HG02763 (cell line): ENCODE measurements at regions not wholly inside any gene's neighbourhood (a gene's known extent, or its start where the extent isn't known, plus 50 kb on each side); places are given as distances from the start of the nearest gene placed in this dataset.

Experiments
- ATAC-seq: cut with Tn5 transposase; IDR thresholded peaks from one replicate; pipeline ENCODE4 v1.9.1; 2021; ENCODE audit warnings: mild to moderate bottlenecking, moderate library complexity; ENCODE audit not compliant: unreplicated experiment

- no peak for ATAC-seq
These were observed 136.5 kb upstream of the MAST4 start for GRCh38 chr5:66459728-66460127.

- ATAC-seq = no peak
These were observed 128.6 kb upstream of the MAST4 start for GRCh38 chr5:66467564-66467963.

- no peak for ATAC-seq
These were observed 126.5 kb upstream of the MAST4 start for GRCh38 chr5:66469684-66470083.

- ATAC-seq = no peak
These were observed 124.2 kb upstream of the MAST4 start for GRCh38 chr5:66472010-66472409.

GRCh38 chr5:66475731-66476130 is 120.5 kb upstream of the MAST4 start:
- no peak for ATAC-seq

GRCh38 chr5:66477596-66477995 is 118.6 kb upstream of the MAST4 start:
- no peak for ATAC-seq

GRCh38 chr5:66494437-66494836 is 101.8 kb upstream of the MAST4 start:
- no peak for ATAC-seq

GRCh38 chr5:66498791-66499207 is 97.4 kb upstream of the MAST4 start:
- ATAC-seq = no peak

- ATAC-seq = no peak
These were observed 92.9 kb upstream of the MAST4 start for GRCh38 chr5:66503203-66503789.

GRCh38 chr5:66507106-66507505 is 89.1 kb upstream of the MAST4 start:
- no peak for ATAC-seq

GRCh38 chr5:66511491-66511890 is 84.7 kb upstream of the MAST4 start:
- ATAC-seq = no peak

GRCh38 chr5:66513130-66513529 is 83.1 kb upstream of the MAST4 start:
- ATAC-seq = no peak

GRCh38 chr5:66515209-66515608 is 81.0 kb upstream of the MAST4 start:
- ATAC-seq = no peak

- no peak for ATAC-seq
These were observed 79.6 kb upstream of the MAST4 start for GRCh38 chr5:66516550-66516949.

- ATAC-seq = no peak
These were observed 78.8 kb upstream of the MAST4 start for GRCh38 chr5:66517351-66517750.

- ATAC-seq = no peak
These were observed 78.1 kb upstream of the MAST4 start for GRCh38 chr5:66518052-66518451.

GRCh38 chr5:66518753-66519152 is 77.4 kb upstream of the MAST4 start:
- no peak for ATAC-seq

GRCh38 chr5:66519626-66520025 is 76.6 kb upstream of the MAST4 start:
- ATAC-seq = no peak

- no peak for ATAC-seq
These were observed 75.3 kb upstream of the MAST4 start for GRCh38 chr5:66520854-66521253.

GRCh38 chr5:66527478-66528035 is 68.6 kb upstream of the MAST4 start:
- no peak for ATAC-seq

GRCh38 chr5:66529182-66529581 is 67.0 kb upstream of the MAST4 start:
- ATAC-seq = no peak

- no peak for ATAC-seq
These were observed 66.5 kb upstream of the MAST4 start for GRCh38 chr5:66529704-66530103.

GRCh38 chr5:66538126-66538525 is 58.1 kb upstream of the MAST4 start:
- ATAC-seq = no peak
